SU-DHL-6 (cell line): ENCODE measurements at regions not wholly inside any gene's neighbourhood (a gene's known extent, or its start where the extent isn't known, plus 50 kb on each side); places are given as distances from the start of the nearest gene placed in this dataset.
"Not testable (repeated sequence)": the region's sequence is repeated elsewhere in the genome, so short reads cannot be mapped to it uniquely, and the experiment has no call there.

ENCODE experiments used
- CTCF ChIP-seq: fragments of 200-600 bp; sonication (generic); IDR thresholded peaks from one replicate; pipeline ENCODE4 v1.5.1; 2017; ENCODE audit warnings: antibody characterized with exemption, mild to moderate bottlenecking, low read length, moderate library complexity; ENCODE audit not compliant: insufficient read depth, poor library complexity, severe bottlenecking
- EZH2phosphoT487 ChIP-seq: fragments of 200-600 bp; sonication (generic), shearing (Covaris generic); conservative IDR thresholded peaks from 2 replicates; pipeline ENCODE4 v1.6.1; 2018; ENCODE audit warnings: mild to moderate bottlenecking, antibody characterized with exemption, low read length, moderate library complexity, mixed read lengths

DNA sequence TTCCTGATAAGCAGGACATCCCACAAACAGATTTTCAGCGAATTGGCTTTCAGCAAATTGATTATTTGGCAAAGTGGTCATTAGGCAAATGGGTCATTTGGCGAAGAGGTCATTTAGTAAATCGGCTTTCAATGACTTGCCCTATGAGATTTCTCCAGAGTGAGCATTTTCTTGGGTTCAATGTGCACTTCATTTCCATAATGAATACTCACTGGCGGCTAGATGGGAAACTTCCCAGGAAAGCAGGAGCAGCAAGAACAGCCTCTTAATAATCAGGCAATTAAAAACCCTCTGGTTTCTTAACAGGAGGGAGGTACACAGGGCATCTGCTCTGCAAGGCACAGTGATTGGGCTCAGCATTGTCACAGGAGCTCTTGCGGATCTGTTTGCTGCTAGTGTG is 51.5 kb upstream of the DEFB108B start:
- not testable (repeated sequence) for TF ChIP-seq CTCF, EZH2phosphoT487
